Stimulated activated CD4-positive, alpha-beta T cell treated with anti-CD3 and anti-CD28 coated beads, Interleukin-12 subunit alpha, Interleukin-12 subunit beta, amount 100 ng/mL, for 24 hours (primary cell): ENCODE measurements at regions not wholly inside any gene's neighbourhood (a gene's known extent, or its start where the extent isn't known, plus 50 kb on each side); places are given as distances from the start of the nearest gene placed in this dataset.
A peak's percentile ranks its signal among the peaks of the same experiment; 100 is the strongest.
"Not testable (repeated sequence)": the region's sequence is repeated elsewhere in the genome, so short reads cannot be mapped to it uniquely, and the experiment has no call there.

Experiments
- DNase-seq, 2 experiments: peaks; one replicate each; pipeline ENCODE4 v3.0.0-alpha.2; 2020; ENCODE audit warnings: low read depth in 2 of 2

- not testable (repeated sequence) for DNase-seq
Observed at GRCh38 chr1:120941066-120941465, 51.5 kb downstream of the PPIAL4A start.

DNA sequence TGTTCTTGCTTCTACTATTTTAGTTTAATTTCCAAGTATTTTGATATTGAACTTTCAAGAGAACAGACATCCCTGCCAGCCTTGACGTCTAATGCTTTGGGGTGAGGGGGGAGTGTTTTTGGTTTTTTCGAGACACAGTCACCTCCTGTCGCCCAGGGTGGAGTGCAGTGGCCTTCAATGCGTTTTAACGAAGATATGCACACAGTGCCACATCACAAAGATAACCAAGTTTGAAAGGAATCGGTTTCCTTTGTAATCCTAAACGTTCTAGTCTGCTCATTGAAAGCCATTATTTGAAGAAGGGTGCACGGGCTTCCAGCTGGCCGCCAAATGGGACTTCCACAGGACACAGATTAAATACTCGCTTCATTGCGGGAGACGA is 52.3 kb downstream of the PPIAL4A start:
- not testable (repeated sequence) for DNase-seq

DNA sequence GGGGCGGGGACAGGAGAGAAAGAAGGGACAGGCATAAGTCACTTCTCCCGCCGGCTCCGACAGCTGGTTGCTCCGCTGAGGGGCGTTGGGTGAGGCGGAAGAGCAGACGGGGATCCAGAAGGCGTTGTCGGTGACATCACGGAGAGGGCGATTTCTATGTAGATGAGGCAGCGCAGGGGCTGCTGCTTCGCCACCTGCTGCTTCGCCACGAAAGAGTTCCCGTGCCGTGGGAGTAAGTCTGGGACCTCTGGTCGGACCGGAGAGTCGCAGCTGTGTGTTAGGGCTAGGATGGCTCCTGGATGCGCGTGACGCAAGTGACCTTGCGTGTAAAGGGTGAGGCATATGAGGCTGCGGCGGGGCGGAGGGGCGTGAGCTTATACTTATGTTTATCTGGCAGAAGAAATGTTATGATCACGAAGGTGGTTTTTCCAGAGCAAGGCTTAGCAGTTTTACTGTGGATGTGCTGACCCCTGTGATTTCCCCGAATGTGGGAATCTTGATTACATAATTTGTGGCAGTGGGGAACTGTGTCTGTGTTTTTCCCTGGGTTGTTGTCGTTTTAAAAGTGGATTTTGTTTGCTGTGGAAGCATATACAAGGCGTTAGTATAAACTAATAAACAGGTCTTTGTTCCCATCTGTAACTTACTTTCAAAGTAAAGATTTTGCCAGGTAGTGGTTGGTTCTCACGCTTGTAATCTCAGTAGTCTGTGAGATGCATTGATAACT is 52.8 kb downstream of the PPIAL4A start:
- DNase-seq = peak; percentile 59 to 61

- not testable (repeated sequence) for DNase-seq
Observed at GRCh38 chr1:120942945-120943319, 53.4 kb downstream of the PPIAL4A start.

- DNase-seq = not testable (repeated sequence)
Observed at GRCh38 chr1:120944691-120945090, 55.1 kb downstream of the PPIAL4A start.

- not testable (repeated sequence) for DNase-seq
Observed at GRCh38 chr1:120945122-120945521, 55.6 kb downstream of the PPIAL4A start.

DNA sequence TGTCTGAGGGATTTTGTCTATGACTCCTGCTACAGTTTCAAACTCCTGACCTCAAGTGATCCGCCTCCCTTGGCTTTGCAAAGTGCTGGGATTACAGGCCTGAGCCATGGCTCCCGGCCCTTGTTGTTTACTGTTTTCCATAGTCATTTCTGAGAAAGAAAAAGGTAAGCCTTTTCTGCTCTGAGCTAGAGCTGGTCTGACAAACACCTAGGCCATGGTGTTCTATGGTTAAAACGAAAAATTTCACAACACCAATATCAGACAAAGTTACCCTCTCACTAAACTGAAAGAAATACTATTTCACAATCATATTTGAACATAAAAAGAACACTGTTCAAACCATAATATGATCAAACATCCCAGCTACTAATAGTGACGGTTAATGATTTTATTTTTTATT is 57.5 kb downstream of the PPIAL4A start:
- not testable (repeated sequence) for DNase-seq

DNA sequence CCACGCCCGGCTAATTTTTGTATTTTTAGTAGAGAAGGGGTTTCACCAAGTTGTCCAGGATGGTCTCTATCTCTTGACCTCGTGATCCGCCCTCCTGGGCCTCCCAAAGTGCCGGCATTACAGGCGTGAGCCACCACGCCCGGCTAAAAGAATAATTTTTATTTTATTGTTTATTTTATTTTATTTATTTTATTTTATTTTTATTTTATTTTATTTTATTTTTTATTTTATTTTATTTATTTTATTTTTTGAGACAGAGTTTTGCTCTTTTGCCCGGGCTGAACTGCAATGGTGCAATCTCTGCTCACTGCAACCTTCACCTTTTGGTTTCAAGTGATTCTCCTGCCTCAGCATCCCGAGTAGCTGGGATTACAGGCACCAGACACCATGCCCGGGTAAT is 60.2 kb downstream of the PPIAL4A start:
- DNase-seq = not testable (repeated sequence)

DNA sequence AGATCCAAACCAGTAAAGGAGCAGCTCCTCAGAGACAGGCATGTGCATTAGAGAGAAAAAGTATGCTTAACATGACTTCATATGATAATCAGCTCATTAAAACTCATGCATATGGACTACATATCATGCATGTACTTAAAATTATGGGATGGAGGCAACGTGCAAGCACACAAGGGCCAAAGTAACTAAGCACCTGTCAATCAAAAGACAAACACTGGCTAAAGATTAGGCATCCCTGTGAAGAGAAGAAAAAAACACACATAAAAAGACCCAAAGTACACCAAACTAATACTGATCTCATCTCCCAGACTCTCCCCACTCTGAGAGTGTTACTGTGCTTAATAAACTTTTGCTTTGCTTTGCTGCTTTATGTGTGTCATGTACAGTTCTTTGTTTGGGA is 61.1 kb downstream of the PPIAL4A start:
- not testable (repeated sequence) for DNase-seq

GRCh38 chr1:120951100-120951499 is 61.5 kb downstream of the PPIAL4A start:
- not testable (repeated sequence) for DNase-seq

DNA sequence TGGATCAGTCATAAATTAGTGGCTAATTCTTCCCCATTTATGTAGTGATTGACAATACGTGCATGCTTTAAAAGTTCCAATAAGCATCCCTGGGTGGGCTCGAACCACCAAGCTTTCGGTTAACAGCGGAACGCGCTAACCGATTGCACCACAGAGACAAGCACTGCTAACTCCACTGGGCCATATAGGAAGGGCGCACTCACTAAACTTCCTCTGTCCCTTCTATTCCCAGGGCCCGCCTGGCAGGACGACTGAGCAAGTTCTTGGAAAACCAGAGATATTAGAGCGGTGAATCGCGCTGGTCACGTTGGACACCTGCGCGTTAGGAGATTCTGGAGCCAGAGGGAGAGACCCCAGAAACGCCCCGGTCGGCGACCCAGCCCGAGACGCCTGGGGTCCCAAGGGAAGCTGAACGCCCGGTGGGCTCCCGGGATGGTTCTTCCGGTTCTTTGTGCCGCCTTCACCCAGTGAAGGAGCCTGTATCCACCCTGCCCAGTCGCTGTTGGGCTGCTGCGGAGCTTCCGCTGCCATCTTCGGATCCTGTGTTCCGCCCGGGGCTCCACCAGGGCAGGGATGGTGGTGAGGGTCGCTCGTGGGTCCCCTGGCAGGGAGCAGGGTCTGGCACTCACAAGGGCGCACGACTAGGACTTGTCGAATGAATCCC is 62.8 kb downstream of the PPIAL4A start:
- not testable (repeated sequence) for DNase-seq

DNA sequence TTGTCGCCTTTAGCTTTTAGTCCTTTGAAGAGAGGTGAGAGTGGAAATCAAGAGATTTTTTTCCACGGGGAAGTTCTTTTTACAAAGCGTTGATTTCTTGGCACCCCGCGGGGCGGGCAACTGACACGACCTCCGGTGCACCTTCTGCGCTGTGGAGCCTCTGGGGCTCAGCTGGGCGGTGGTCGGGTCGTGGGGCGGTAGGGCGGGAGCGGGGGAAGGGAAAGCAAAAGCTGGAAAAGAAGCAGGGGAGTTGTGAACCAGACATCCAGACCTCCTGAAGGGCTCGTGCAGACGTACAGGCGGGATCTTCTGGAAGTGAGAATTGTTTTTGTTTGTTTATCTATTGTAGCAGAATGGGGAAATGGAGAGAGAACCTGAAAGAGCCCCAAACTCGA is 63.3 kb downstream of the PPIAL4A start:
- not testable (repeated sequence) for DNase-seq

DNA sequence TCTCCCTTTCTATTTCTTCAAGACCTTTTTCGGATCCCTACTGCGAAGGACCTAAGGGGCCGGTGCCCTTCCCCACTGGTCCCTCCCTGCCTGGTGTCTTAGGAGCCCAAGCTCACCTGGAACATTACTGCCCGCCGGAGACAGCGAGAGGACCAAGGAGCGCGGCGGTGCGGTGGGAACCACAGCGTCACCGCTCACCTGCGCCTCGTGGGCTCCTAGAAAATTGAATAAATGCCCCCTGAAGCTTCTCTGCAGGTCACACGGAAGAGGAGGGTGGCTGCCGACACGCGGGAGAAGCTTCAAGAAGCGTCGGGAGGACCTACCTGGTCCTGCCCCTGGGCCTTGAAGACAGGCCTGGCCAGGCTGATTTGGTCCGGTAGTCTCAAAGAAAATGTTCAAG is 65.2 kb downstream of the PPIAL4A start:
- DNase-seq = no peak

- DNase-seq = not testable (repeated sequence)
Observed at GRCh38 chr1:120955961-120956360, 66.4 kb downstream of the PPIAL4A start.

GRCh38 chr1:120966018-120966417 is 76.4 kb downstream of the PPIAL4A start:
- DNase-seq = not testable (repeated sequence)

DNA sequence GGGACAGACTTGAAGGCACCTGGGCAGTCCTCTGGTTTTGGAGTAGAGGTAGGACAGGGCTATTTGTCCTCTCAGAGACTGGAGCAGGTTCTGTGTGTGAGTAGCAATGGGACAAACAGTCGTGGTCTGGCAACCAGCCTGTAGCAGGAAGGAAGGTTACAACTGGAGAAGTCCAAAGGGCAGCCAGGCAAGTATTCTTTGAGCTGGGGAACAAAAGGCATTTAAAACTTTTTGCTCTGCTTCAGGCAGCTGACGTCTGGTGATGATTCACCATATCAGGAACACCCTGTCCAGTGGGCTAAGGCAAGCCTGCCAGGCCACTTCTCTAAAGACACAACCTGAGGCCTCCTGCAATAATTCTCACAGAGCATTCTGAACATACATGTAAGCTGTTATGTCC is 83.3 kb downstream of the PPIAL4A start:
- not testable (repeated sequence) for DNase-seq

- DNase-seq = not testable (repeated sequence)
Observed at GRCh38 chr1:120973836-120974235, 84.3 kb downstream of the PPIAL4A start.

DNA sequence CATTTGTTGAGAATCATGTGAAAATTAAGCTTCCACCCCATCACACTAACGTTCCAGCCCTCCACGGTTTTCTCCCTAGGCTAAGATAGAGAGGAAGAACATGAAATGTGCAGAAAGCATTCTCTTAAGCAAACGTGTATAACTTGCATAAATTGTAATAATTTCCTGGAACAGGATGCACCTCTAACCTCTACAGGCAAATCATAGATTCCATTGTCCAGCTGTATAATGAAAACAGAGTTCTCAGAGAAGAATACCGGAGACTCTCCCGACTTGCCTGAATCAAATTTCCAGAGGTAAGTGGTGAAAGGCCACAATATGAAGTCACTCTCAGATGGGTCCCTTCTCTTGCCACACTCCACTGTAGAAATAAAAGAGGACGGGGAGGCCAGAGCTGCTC is 87.7 kb downstream of the PPIAL4A start:
- DNase-seq = not testable (repeated sequence)

DNA sequence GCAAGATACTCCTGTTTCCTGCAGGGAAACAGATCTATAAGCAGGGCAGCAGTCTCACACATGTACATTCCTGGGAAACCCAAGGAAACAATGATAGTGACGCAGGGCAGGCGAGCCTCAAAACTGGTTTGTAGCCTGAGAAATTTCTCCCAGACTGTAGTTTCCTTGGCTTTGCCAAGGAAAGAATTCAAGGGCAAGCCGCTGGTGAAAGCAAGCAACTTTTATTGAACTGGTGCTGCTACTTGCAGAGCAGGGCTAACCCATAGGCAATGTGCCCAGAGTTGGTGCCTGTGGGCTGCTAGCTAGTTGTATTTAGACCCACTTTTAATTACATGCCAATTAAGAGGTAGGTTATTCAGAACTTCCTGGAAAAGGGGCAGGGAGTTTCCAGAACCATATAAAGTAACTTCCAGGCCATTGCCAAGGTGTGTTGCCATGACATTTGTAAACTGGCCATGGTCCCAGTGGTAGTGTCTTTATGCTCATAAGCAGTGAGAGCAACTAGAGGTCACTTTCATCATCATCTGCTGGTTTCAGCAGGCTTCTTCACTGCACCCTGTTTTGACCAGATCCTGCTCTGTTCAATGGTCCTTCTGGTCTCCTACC is 92.0 kb downstream of the PPIAL4A start:
- DNase-seq = not testable (repeated sequence)

- not testable (repeated sequence) for DNase-seq
Observed at GRCh38 chr1:120994614-120995013, 105.0 kb downstream of the PPIAL4A start.

DNA sequence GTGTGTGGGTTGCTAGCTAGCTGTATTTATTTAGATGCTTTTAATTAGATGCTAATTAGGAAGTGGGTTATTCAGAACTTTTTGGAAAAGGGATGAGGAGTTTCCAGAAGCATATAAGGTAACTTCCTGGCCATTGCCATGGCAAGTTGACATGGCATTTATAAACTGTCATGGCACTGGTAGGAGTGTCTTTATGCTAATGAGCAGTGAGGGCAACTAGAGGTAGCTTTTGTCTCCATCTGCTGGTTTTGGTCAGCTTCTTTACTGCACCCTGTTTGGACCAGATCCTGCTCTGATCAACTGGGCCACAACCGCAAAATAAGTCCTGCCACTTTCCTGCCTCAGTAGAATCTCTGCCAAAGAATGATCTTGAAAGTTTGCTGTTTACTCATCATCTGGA is 105.5 kb downstream of the PPIAL4A start:
- DNase-seq = not testable (repeated sequence)

- DNase-seq = not testable (repeated sequence)
Observed at GRCh38 chr1:121001090-121001726, 111.6 kb downstream of the PPIAL4A start.
